A673 (cell line): ENCODE measurements at regions not wholly inside any gene's neighbourhood (a gene's known extent, or its start where the extent isn't known, plus 50 kb on each side); places are given as distances from the start of the nearest gene placed in this dataset.

Experiments
- EZH2 ChIP-seq: fragments of 200-600 bp; sonication (generic); IDR thresholded peaks from 2 replicates; pipeline ENCODE4 v1.6.1; 2017; ENCODE audit warnings: borderline replicate concordance, low read depth, mild to moderate bottlenecking, mixed read lengths, antibody characterized with exemption, low read length; ENCODE audit not compliant: poor library complexity, severe bottlenecking
- TF ChIP-seq, protein P1 (sequence below): fragments of 300-800, 200-600 bp; sonication (generic); conservative IDR thresholded peaks from 2 replicates; pipeline ENCODE4 v1.5.1; 2017; ENCODE audit warnings: low read depth, mild to moderate bottlenecking, antibody characterized with exemption, low read length, moderate library complexity, mixed read lengths

GRCh38 chr10:6938384-6938783, 358.3 kb upstream of the PRKCQ start:
- TF ChIP-seq, protein P1, sequence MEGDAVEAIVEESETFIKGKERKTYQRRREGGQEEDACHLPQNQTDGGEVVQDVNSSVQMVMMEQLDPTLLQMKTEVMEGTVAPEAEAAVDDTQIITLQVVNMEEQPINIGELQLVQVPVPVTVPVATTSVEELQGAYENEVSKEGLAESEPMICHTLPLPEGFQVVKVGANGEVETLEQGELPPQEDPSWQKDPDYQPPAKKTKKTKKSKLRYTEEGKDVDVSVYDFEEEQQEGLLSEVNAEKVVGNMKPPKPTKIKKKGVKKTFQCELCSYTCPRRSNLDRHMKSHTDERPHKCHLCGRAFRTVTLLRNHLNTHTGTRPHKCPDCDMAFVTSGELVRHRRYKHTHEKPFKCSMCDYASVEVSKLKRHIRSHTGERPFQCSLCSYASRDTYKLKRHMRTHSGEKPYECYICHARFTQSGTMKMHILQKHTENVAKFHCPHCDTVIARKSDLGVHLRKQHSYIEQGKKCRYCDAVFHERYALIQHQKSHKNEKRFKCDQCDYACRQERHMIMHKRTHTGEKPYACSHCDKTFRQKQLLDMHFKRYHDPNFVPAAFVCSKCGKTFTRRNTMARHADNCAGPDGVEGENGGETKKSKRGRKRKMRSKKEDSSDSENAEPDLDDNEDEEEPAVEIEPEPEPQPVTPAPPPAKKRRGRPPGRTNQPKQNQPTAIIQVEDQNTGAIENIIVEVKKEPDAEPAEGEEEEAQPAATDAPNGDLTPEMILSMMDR, result no peak
- no peak for TF ChIP-seq EZH2
